ENCODE measurements at regions not wholly inside any gene's neighbourhood (a gene's known extent, or its start where the extent isn't known, plus 50 kb on each side); places are given as distances from the start of the nearest gene placed in this dataset.
"Not testable (repeated sequence)": the region's sequence is repeated elsewhere in the genome, so short reads cannot be mapped to it uniquely, and the experiment has no call there.

- no peak for DNase-seq
These were observed 114.8 kb upstream of the ADRA2C start for GRCh38 chr4:3651267-3651845.

- no peak for DNase-seq
These were observed 116.7 kb upstream of the ADRA2C start for GRCh38 chr4:3649491-3649890.

- no peak for DNase-seq
These were observed 116.5 kb upstream of the LRPAP1 start for GRCh38 chr4:3648731-3649130.

- DNase-seq, result no peak
These were observed 116.0 kb upstream of the LRPAP1 start for GRCh38 chr4:3648195-3648594.

GRCh38 chr4:3647421-3647820, 115.2 kb upstream of the LRPAP1 start:
- DNase-seq, result no peak

GRCh38 chr4:3645711-3646679, 113.8 kb upstream of the LRPAP1 start:
- DNase-seq, result no peak

- DNase-seq, result no peak
These were observed 112.8 kb upstream of the LRPAP1 start for GRCh38 chr4:3644849-3645627.

- DNase-seq, result no peak
These were observed 111.6 kb upstream of the LRPAP1 start for GRCh38 chr4:3643518-3644433.

GRCh38 chr4:3642806-3643517, 110.7 kb upstream of the LRPAP1 start:
- DNase-seq, result no peak

GRCh38 chr4:3642056-3642630, 109.9 kb upstream of the LRPAP1 start:
- DNase-seq, result no peak

GRCh38 chr4:3641501-3641900, 109.3 kb upstream of the LRPAP1 start:
- no peak for DNase-seq

GRCh38 chr4:3640587-3640962, 108.4 kb upstream of the LRPAP1 start:
- no peak for DNase-seq

- no peak for DNase-seq
These were observed 107.7 kb upstream of the LRPAP1 start for GRCh38 chr4:3639613-3640586.

- no peak for DNase-seq
These were observed 106.0 kb upstream of the LRPAP1 start for GRCh38 chr4:3638080-3638795.

GRCh38 chr4:3637326-3638016, 105.2 kb upstream of the LRPAP1 start:
- DNase-seq, result no peak

GRCh38 chr4:3636646-3637320, 104.6 kb upstream of the LRPAP1 start:
- no peak for DNase-seq

- DNase-seq, result not testable (repeated sequence)
These were observed 103.8 kb upstream of the LRPAP1 start for GRCh38 chr4:3636020-3636419.

All from right lung (tissue), 2 donors.